RCC 7860 (cell line): ENCODE measurements at regions not wholly inside any gene's neighbourhood (a gene's known extent, or its start where the extent isn't known, plus 50 kb on each side); places are given as distances from the start of the nearest gene placed in this dataset.

Experiments used
- DNase-seq: peaks from one replicate; pipeline ENCODE4 v3.0.0-alpha.2; 2015; ENCODE audit warnings: low spot score
- FAIRE-seq: peaks from 2 replicates; lab custom pipeline; 2012; peaks lifted over from hg19 to GRCh38; lab: Jason Lieb, UNC

DNA sequence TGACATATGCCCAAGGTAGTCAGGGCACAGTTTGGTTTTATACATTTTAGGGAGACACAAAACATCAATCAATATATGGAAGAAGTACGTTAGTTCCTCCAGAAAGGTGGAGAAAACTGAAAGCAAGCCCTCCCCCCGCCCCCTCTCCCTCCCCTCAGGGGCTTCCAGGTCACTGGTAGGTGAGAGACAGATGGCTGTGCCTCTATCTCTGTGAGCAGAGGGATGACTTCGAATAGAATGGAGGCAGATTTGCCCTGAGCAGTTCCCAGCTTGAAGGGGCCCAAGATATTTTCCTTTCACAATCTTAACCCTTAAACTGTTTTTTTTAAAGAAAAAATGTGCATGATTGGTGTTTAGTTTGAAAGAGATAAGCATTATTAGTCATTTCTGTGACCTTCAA is 114.0 kb downstream of the PCDH10 start:
- DNase-seq (no peak), FAIRE-seq (no peak)

GRCh38 chr4:133247861-133248260 is 98.8 kb downstream of the PCDH10 start:
- no peak for FAIRE-seq
- no peak for DNase-seq

DNA sequence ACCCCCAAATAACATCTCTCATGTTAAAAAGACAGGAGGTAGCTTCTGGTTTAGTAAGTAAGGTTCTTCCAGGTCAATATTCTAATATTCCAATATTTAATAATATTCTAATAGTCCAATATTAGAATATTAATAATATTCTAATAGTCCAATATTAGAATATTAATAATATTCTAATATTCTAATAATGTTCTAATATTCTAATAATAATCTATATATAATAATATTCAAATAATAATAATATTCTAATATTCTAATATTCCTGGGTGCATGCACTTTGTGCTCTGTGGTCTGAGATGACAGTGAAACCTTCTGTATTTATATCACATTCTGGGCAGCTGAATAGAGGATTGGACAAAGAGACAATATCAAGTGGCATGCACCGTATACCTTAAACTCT is 96.1 kb downstream of the PCDH10 start:
- FAIRE-seq (peak; percentile 28), DNase-seq (no peak)
